ENCODE measurements at regions not wholly inside any gene's neighbourhood (a gene's known extent, or its start where the extent isn't known, plus 50 kb on each side); places are given as distances from the start of the nearest gene placed in this dataset.

DNA sequence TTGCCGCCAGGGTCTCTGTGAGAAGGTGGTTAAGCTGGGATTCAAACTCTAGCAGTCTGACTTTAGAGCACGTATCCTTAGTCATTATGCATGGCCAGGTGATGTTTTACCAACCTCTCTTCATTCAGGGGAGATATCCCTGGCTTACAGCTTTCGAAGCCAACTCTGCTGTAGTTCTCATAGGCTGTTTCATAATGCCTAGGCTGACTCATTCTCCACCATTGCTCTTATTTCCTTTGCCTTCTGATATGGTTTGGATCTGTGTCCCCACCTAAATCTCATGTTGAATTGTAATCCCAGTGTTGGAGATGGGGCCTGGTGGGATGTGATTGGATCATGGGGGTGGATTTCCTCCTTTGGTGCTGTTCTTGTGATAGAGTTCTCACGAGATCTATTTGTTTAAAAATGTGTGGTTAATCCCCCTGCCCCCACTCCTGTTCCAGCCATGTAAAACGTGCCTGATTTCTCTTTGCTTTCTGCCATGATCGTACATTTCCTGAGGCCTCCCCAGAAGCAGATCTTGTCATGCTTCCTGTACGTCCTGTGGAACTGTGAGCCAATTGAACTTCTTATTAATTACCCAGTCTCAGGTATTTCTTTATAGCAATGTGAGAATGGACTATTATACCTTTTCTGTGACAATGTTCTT, 94.6 kb upstream of the MAN1A1 start:
- POLR2A ChIA-PET = no interaction called here
- no peak overlapping the region for H3K4me3 Mint-ChIP-seq
- CTCF ChIA-PET = interaction anchor here in 1 of 2 donors (0.5 kb wide), 1 partner anchor 1861 kb away, joined by 3 read pairs; no protein-coding TSS in a partner anchor
- peaks cover 3 to 12% (median 7%) of the 10 kb centered on the region in 3 donors for H3K4me1 Mint-ChIP-seq
- WGBS (ENCODE audit: insufficient coverage) = 35% methylated on average over 2 of the region's 7 CpGs
- no peaks in the 10 kb centered on the region for H3K9me3 ChIP-seq
- ATAC-seq (replicated peaks in 1 of 4) = no peak
- no peaks in the 10 kb centered on the region for H3K4me1 ChIP-seq (ENCODE audit: control insufficient read depth in 1 of 2, extremely low read depth in 1 of 2, insufficient read depth in 2 of 2, low read length in 2 of 2)
- H3K9me3 Mint-ChIP-seq = no peaks in the 10 kb centered on the region
- no peak overlapping the region for H3K4me3 ChIP-seq (ENCODE audit: control insufficient read depth in 1 of 2, extremely low read depth in 1 of 2, low read length in 1 of 2)
- no peaks in the 10 kb centered on the region for H3K27me3 ChIP-seq (replicated peaks in 1 of 2; ENCODE audit: control insufficient read depth in 2 of 2, extremely low read depth in 1 of 2, insufficient read depth in 2 of 2, low read length in 1 of 2)
- no peaks in the 10 kb centered on the region for H3K36me3 ChIP-seq (ENCODE audit: control insufficient read depth in 2 of 2, extremely low read depth in 1 of 2, insufficient read depth in 1 of 2, low read length in 1 of 2)
- no peak overlapping the region for H3K27ac ChIP-seq (ENCODE audit: low read length)
- H3K27me3 Mint-ChIP-seq = no peaks in the 10 kb centered on the region
- H3K27ac Mint-ChIP-seq = no peak overlapping the region
- no peaks in the 10 kb centered on the region for H3K36me3 Mint-ChIP-seq
- no peak for DNase-seq

DNA sequence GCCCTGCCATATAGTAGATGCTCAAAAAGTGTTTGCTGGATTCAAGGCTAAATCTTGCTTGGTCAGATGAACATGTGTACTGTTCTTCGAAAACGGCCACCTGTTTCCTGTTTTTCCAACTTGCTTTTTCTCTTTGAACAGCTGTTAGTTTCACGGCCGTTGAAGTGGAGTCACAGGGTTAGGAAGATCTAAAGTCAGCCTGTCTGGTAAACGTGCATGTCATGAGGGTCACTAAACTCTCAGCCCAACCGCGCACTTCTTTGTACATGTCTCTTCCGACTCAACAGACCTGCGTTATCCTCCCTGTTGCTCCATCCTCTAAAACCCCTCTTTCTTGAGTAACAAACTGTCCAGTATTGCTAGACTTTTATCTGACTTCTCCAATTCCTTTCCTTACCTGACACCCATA, 93.2 kb upstream of the MAN1A1 start:
- DNase-seq (no peak), ATAC-seq (replicated peaks in 1 of 4) (no peak)
- Histone ChIP-seq H3K4me1 (ENCODE audit: control insufficient read depth in 1 of 2, extremely low read depth in 1 of 2, insufficient read depth in 2 of 2, low read length in 2 of 2) (no peaks in the 10 kb centered on the region), H3K36me3 (ENCODE audit: control insufficient read depth in 2 of 2, extremely low read depth in 1 of 2, insufficient read depth in 1 of 2, low read length in 1 of 2) (no peaks in the 10 kb centered on the region), H3K27ac (ENCODE audit: low read length) (no peak overlapping the region), H3K27me3 (replicated peaks in 1 of 2; ENCODE audit: control insufficient read depth in 2 of 2, extremely low read depth in 1 of 2, insufficient read depth in 2 of 2, low read length in 1 of 2) (no peaks in the 10 kb centered on the region), H3K4me3 (ENCODE audit: control insufficient read depth in 1 of 2, extremely low read depth in 1 of 2, low read length in 1 of 2) (no peak overlapping the region), H3K9me3 (no peaks in the 10 kb centered on the region)
- 45% methylated on average over 4 of the region's 9 CpGs for WGBS (ENCODE audit: insufficient coverage)
- Mint-ChIP-seq H3K4me1 (peaks cover 3 to 12% (median 7%) of the 10 kb centered on the region in 3 donors), H3K4me3 (no peak overlapping the region), H3K27me3 (no peaks in the 10 kb centered on the region), H3K27ac (no peak overlapping the region), H3K36me3 (no peaks in the 10 kb centered on the region), H3K9me3 (no peaks in the 10 kb centered on the region)
- POLR2A ChIA-PET = no interaction called here
- CTCF ChIA-PET = no interaction called here

- ATAC-seq (replicated peaks in 1 of 4) (no peak), DNase-seq (no peak)
- H3K27ac ChIP-seq (ENCODE audit: low read length) = no peak overlapping the region
- Mint-ChIP-seq H3K27ac (no peak overlapping the region), H3K27me3 (no peaks in the 10 kb centered on the region), H3K4me1 (peaks cover 3 to 12% (median 7%) of the 10 kb centered on the region in 3 donors), H3K36me3 (no peaks in the 10 kb centered on the region), H3K4me3 (no peak overlapping the region), H3K9me3 (no peaks in the 10 kb centered on the region)
- H3K36me3 ChIP-seq (ENCODE audit: control insufficient read depth in 2 of 2, extremely low read depth in 1 of 2, insufficient read depth in 1 of 2, low read length in 1 of 2) = no peaks in the 10 kb centered on the region
- ChIA-PET CTCF (no interaction called here), POLR2A (no interaction called here)
- no peak overlapping the region for H3K4me3 ChIP-seq (ENCODE audit: control insufficient read depth in 1 of 2, extremely low read depth in 1 of 2, low read length in 1 of 2)
- no peaks in the 10 kb centered on the region for H3K9me3 ChIP-seq
- WGBS (ENCODE audit: insufficient coverage) = 97% methylated on average over 24 of the region's 37 CpGs
- H3K4me1 ChIP-seq (ENCODE audit: control insufficient read depth in 1 of 2, extremely low read depth in 1 of 2, insufficient read depth in 2 of 2, low read length in 2 of 2) = no peaks in the 10 kb centered on the region
- no peaks in the 10 kb centered on the region for H3K27me3 ChIP-seq (replicated peaks in 1 of 2; ENCODE audit: control insufficient read depth in 2 of 2, extremely low read depth in 1 of 2, insufficient read depth in 2 of 2, low read length in 1 of 2)
These were observed 91.4 kb upstream of the MAN1A1 start for GRCh38 chr6:119440953-119441352.

GRCh38 chr6:119436583-119436982, 87.0 kb upstream of the MAN1A1 start:
- POLR2A ChIA-PET = no interaction called here
- Mint-ChIP-seq H3K36me3 (no peaks in the 10 kb centered on the region), H3K9me3 (no peaks in the 10 kb centered on the region), H3K27me3 (no peaks in the 10 kb centered on the region), H3K4me3 (no peak overlapping the region), H3K27ac (no peak overlapping the region), H3K4me1 (no peaks in the 10 kb centered on the region)
- Histone ChIP-seq H3K27me3 (replicated peaks in 1 of 2; ENCODE audit: control insufficient read depth in 2 of 2, extremely low read depth in 1 of 2, insufficient read depth in 2 of 2, low read length in 1 of 2) (no peaks in the 10 kb centered on the region), H3K27ac (ENCODE audit: low read length) (no peak overlapping the region), H3K9me3 (no peaks in the 10 kb centered on the region), H3K36me3 (ENCODE audit: control insufficient read depth in 2 of 2, extremely low read depth in 1 of 2, insufficient read depth in 1 of 2, low read length in 1 of 2) (no peaks in the 10 kb centered on the region), H3K4me3 (ENCODE audit: control insufficient read depth in 1 of 2, extremely low read depth in 1 of 2, low read length in 1 of 2) (no peak overlapping the region), H3K4me1 (ENCODE audit: control insufficient read depth in 1 of 2, extremely low read depth in 1 of 2, insufficient read depth in 2 of 2, low read length in 2 of 2) (no peaks in the 10 kb centered on the region)
- CTCF ChIA-PET = no interaction called here
- ATAC-seq (replicated peaks in 1 of 4) (no peak), DNase-seq (no peak)
- WGBS (ENCODE audit: insufficient coverage) = 73% methylated on average over 1 of the region's 3 CpGs

- no CpG with 5 or more reads among the region's 1 CpG for WGBS (ENCODE audit: insufficient coverage)
- no peak overlapping the region for H3K4me3 Mint-ChIP-seq
These were observed 82.2 kb upstream of the MAN1A1 start for GRCh38 chr6:119431799-119432198.

DNA sequence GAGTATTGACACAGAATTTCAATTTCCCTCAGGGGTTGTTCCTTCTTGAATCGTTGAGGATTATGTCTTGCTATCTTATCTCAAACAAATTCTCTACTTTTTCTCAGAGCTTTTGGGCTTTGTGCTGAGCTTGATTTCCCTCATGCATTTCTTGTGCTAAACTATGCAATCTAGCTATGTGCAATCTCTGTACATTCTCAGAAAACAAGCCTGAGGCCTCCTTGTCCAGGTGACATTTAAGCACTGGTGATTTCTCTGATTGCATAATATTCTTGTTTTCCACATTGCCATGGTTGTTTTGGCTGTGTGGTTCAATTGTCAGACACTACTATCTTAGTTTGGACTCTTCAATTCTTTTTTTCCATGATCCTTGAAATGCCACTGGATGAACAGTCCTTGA, 81.2 kb upstream of the MAN1A1 start:
- H3K27me3 Mint-ChIP-seq = no peaks in the 10 kb centered on the region
- no peak for ATAC-seq (replicated peaks in 1 of 4)
- no peaks in the 10 kb centered on the region for H3K36me3 Mint-ChIP-seq
- H3K4me3 Mint-ChIP-seq = no peak overlapping the region
- no peaks in the 10 kb centered on the region for H3K27me3 ChIP-seq (replicated peaks in 1 of 2; ENCODE audit: control insufficient read depth in 2 of 2, extremely low read depth in 1 of 2, insufficient read depth in 2 of 2, low read length in 1 of 2)
- H3K4me1 Mint-ChIP-seq = no peaks in the 10 kb centered on the region
- H3K27ac ChIP-seq (ENCODE audit: low read length) = no peak overlapping the region
- no peaks in the 10 kb centered on the region for H3K9me3 ChIP-seq
- H3K4me1 ChIP-seq (ENCODE audit: control insufficient read depth in 1 of 2, extremely low read depth in 1 of 2, insufficient read depth in 2 of 2, low read length in 2 of 2) = no peaks in the 10 kb centered on the region
- POLR2A ChIA-PET = no interaction called here
- H3K4me3 ChIP-seq (ENCODE audit: control insufficient read depth in 1 of 2, extremely low read depth in 1 of 2, low read length in 1 of 2) = no peak overlapping the region
- WGBS (ENCODE audit: insufficient coverage) = no CpG with 5 or more reads among the region's 1 CpG
- H3K36me3 ChIP-seq (ENCODE audit: control insufficient read depth in 2 of 2, extremely low read depth in 1 of 2, insufficient read depth in 1 of 2, low read length in 1 of 2) = no peaks in the 10 kb centered on the region
- CTCF ChIA-PET = no interaction called here
- no peak overlapping the region for H3K27ac Mint-ChIP-seq
- no peaks in the 10 kb centered on the region for H3K9me3 Mint-ChIP-seq
- DNase-seq = no peak

More at GRCh38 chr6:119431799-119432198, 82.2 kb upstream of the MAN1A1 start:
- H3K9me3 Mint-ChIP-seq = no peaks in the 10 kb centered on the region
- H3K27me3 ChIP-seq (replicated peaks in 1 of 2; ENCODE audit: control insufficient read depth in 2 of 2, extremely low read depth in 1 of 2, insufficient read depth in 2 of 2, low read length in 1 of 2) = no peaks in the 10 kb centered on the region
- ATAC-seq (replicated peaks in 1 of 4) (no peak), DNase-seq (no peak)
- H3K36me3 Mint-ChIP-seq = no peaks in the 10 kb centered on the region
- no peaks in the 10 kb centered on the region for H3K4me1 ChIP-seq (ENCODE audit: control insufficient read depth in 1 of 2, extremely low read depth in 1 of 2, insufficient read depth in 2 of 2, low read length in 2 of 2)
- no peak overlapping the region for H3K27ac ChIP-seq (ENCODE audit: low read length)
- CTCF ChIA-PET = interaction anchor here in 1 of 2 donors (0.6 kb wide), 1 partner anchor 87 kb away, joined by 4 read pairs; no protein-coding TSS in a partner anchor
- H3K36me3 ChIP-seq (ENCODE audit: control insufficient read depth in 2 of 2, extremely low read depth in 1 of 2, insufficient read depth in 1 of 2, low read length in 1 of 2) = no peaks in the 10 kb centered on the region
- no peaks in the 10 kb centered on the region for H3K27me3 Mint-ChIP-seq
- H3K4me1 Mint-ChIP-seq = no peaks in the 10 kb centered on the region
- POLR2A ChIA-PET = no interaction called here
- H3K4me3 ChIP-seq (ENCODE audit: control insufficient read depth in 1 of 2, extremely low read depth in 1 of 2, low read length in 1 of 2) = no peak overlapping the region
- H3K9me3 ChIP-seq = no peaks in the 10 kb centered on the region
- H3K27ac Mint-ChIP-seq = no peak overlapping the region

DNA sequence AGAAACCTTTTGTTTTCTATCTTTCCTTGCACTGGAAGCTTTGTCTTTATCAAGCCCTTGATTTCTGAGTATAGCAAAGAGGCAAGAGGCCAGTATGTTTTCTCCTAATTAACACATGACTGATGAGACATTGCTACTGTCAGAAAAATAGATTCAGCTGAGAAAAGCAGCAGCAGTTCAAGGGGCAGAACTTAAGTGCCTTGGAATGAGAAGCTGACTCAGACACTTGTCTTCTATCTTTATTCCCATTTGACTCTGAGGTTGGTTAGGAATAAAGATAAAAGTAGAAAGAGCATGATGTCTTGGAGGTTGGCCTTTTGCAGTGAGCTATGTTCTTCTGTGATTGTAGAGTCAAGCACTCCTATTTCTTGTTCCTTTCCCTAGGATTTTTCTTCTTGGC, 79.1 kb upstream of the MAN1A1 start:
- no peak overlapping the region for H3K27ac ChIP-seq (ENCODE audit: low read length)
- no peaks in the 10 kb centered on the region for H3K4me1 ChIP-seq (ENCODE audit: control insufficient read depth in 1 of 2, extremely low read depth in 1 of 2, insufficient read depth in 2 of 2, low read length in 2 of 2)
- no peaks in the 10 kb centered on the region for H3K36me3 Mint-ChIP-seq
- H3K9me3 ChIP-seq = no peaks in the 10 kb centered on the region
- peaks cover under 1 to 6% (median 4%) of the 10 kb centered on the region in 3 donors for H3K9me3 Mint-ChIP-seq
- no peaks in the 10 kb centered on the region for H3K4me1 Mint-ChIP-seq
- no peak overlapping the region for H3K27ac Mint-ChIP-seq
- no peak overlapping the region for H3K4me3 ChIP-seq (ENCODE audit: control insufficient read depth in 1 of 2, extremely low read depth in 1 of 2, low read length in 1 of 2)
- POLR2A ChIA-PET = no interaction called here
- DNase-seq (no peak), ATAC-seq (replicated peaks in 1 of 4) (no peak)
- no peaks in the 10 kb centered on the region for H3K36me3 ChIP-seq (ENCODE audit: control insufficient read depth in 2 of 2, extremely low read depth in 1 of 2, insufficient read depth in 1 of 2, low read length in 1 of 2)
- H3K27me3 ChIP-seq (replicated peaks in 1 of 2; ENCODE audit: control insufficient read depth in 2 of 2, extremely low read depth in 1 of 2, insufficient read depth in 2 of 2, low read length in 1 of 2) = no peaks in the 10 kb centered on the region
- no peak overlapping the region for H3K4me3 Mint-ChIP-seq
- CTCF ChIA-PET = no interaction called here
- no peaks in the 10 kb centered on the region for H3K27me3 Mint-ChIP-seq
